GM12892 (cell line): ENCODE measurements at regions not wholly inside any gene's neighbourhood (a gene's known extent, or its start where the extent isn't known, plus 50 kb on each side); places are given as distances from the start of the nearest gene placed in this dataset.

Experiments used
- POLR2A ChIP-seq: IDR thresholded peaks from 2 replicates; pipeline ENCODE4 v1.6.1; 2011; ENCODE audit warnings: low read depth, low read length, control low read depth
- POLR2AphosphoS5 ChIP-seq: IDR thresholded peaks from 2 replicates; pipeline ENCODE4 v1.6.1; 2011; ENCODE audit warnings: low read depth, low read length, control low read depth
- TAF1 ChIP-seq: IDR thresholded peaks from 2 replicates; pipeline ENCODE4 v1.6.1; 2011; ENCODE audit warnings: low read depth, mild to moderate bottlenecking, control low read depth, low read length, borderline replicate concordance

GRCh38 chr5:143586781-143587362 lies 183.4 kb upstream of the NR3C1 start:
- TF ChIP-seq POLR2A (no peak), TAF1 (no peak), POLR2AphosphoS5 (no peak)
